Mucosa of descending colon (tissue), 3 donors: ENCODE measurements at regions not wholly inside any gene's neighbourhood (a gene's known extent, or its start where the extent isn't known, plus 50 kb on each side); places are given as distances from the start of the nearest gene placed in this dataset.
A peak's percentile ranks its signal among the peaks of the same experiment; 100 is the strongest.
"Not testable (repeated sequence)": the region's sequence is repeated elsewhere in the genome, so short reads cannot be mapped to it uniquely, and the experiment has no call there.

Experiments
- ATAC-seq: fragments of 200-7000 bp; cut with Tn5 transposase; one replicate; pipeline ENCODE4 v1.9.1; 2020; ENCODE audit warnings: mild to moderate bottlenecking, moderate library complexity
- DNase-seq, 3 donors: peaks; one replicate each; pipeline ENCODE4 v3.0.0-alpha.2; 2020
- H3K36me3 ChIP-seq: fragments of 200-600 bp; one replicate; pipeline ENCODE4 v1.8.0; 2021; ENCODE audit warnings: low read depth, mild to moderate bottlenecking
- H3K4me1 ChIP-seq: fragments of 200-600 bp; one replicate; pipeline ENCODE4 v1.8.0; 2021; ENCODE audit warnings: low read depth, mild to moderate bottlenecking
- H3K4me3 ChIP-seq: fragments of 200-600 bp; one replicate; pipeline ENCODE4 v1.8.0; 2021; ENCODE audit warnings: mild to moderate bottlenecking
- H3K9me3 ChIP-seq: fragments of 200-600 bp; one replicate; pipeline ENCODE4 v1.8.0; 2021; ENCODE audit warnings: mild to moderate bottlenecking
- CTCF ChIP-seq: fragments of 200-600 bp; IDR thresholded peaks from one replicate; pipeline ENCODE4 v1.8.0; 2022; ENCODE audit warnings: antibody characterized with exemption, mild to moderate bottlenecking
- intact Hi-C, 2 donors: fragments of 100-400 bp; cut with DNase I in 1 of 2; cut with micrococcal nuclease in 1 of 2; formaldehyde crosslinking; loops; one replicate each; pipeline versions ENCODE4 v1.11.0 to v1.11.1; 2022; cut with DNase I, micrococcal nuclease
- donor health status: DM: no; HTN: no; CAD: no; lungs with moderate emphysema.
- donor health status: DM: no; HTN: no; CAD: no.
- donor health status: DM: no; HTN: yes; CAD: no.

- no peak for TF ChIP-seq CTCF
- DNase-seq = no peak
- Histone ChIP-seq H3K4me3 (no peak overlapping the region), H3K4me1 (no peaks in the 10 kb centered on the region), H3K9me3 (no peaks in the 10 kb centered on the region), H3K36me3 (no peaks in the 10 kb centered on the region)
- ATAC-seq = no peak
- intact Hi-C loops = no loop called here
Measured at GRCh38 chr3:73999501-73999900, 374.8 kb upstream of the PDZRN3 start.

GRCh38 chr3:73990691-73991090, 365.9 kb upstream of the PDZRN3 start:
- intact Hi-C loops, H3K4me3 ChIP-seq, H3K36me3 ChIP-seq, ATAC-seq, DNase-seq, H3K9me3 ChIP-seq, H3K4me1 ChIP-seq: not testable (repeated sequence)

GRCh38 chr3:73966733-73967132, 342.0 kb upstream of the PDZRN3 start:
- intact Hi-C loops = no loop called here
- TF ChIP-seq CTCF = no peak
- H3K9me3 ChIP-seq = no peaks in the 10 kb centered on the region
- no peak for DNase-seq
- H3K4me3 ChIP-seq = no peak overlapping the region
- no peaks in the 10 kb centered on the region for H3K4me1 ChIP-seq
- no peak for ATAC-seq
- H3K36me3 ChIP-seq = no peaks in the 10 kb centered on the region

- Histone ChIP-seq H3K36me3 (no peaks in the 10 kb centered on the region), H3K9me3 (no peaks in the 10 kb centered on the region), H3K4me3 (no peak overlapping the region), H3K4me1 (no peaks in the 10 kb centered on the region)
- TF ChIP-seq CTCF = no peak
- no peak for DNase-seq
- intact Hi-C loops = no loop called here
- no peak for ATAC-seq
Measured at GRCh38 chr3:73964818-73965217, 340.1 kb upstream of the PDZRN3 start.

GRCh38 chr3:73955494-73956070, 330.8 kb upstream of the PDZRN3 start:
- Histone ChIP-seq H3K9me3 (no peaks in the 10 kb centered on the region), H3K4me1 (no peaks in the 10 kb centered on the region), H3K4me3 (no peak overlapping the region), H3K36me3 (no peaks in the 10 kb centered on the region)
- TF ChIP-seq CTCF = no peak
- ATAC-seq = peak; percentile 25
- intact Hi-C loops = no loop called here
- no peak for DNase-seq

GRCh38 chr3:73954506-73954905, 329.8 kb upstream of the PDZRN3 start:
- Histone ChIP-seq H3K36me3 (no peaks in the 10 kb centered on the region), H3K4me1 (no peaks in the 10 kb centered on the region), H3K9me3 (no peaks in the 10 kb centered on the region), H3K4me3 (no peak overlapping the region)
- TF ChIP-seq CTCF = no peak
- intact Hi-C loops = no loop called here
- DNase-seq = no peak
- ATAC-seq = no peak
